GM12878 (cell line): ENCODE measurements at regions not wholly inside any gene's neighbourhood (a gene's known extent, or its start where the extent isn't known, plus 50 kb on each side); places are given as distances from the start of the nearest gene placed in this dataset.

Experiments used
- ATAC-seq: fragments of 200-7000 bp; cut with Tn5 transposase; 3 replicates; pipeline ENCODE4 v1.9.1; 2020; ENCODE audit warnings: mild to moderate bottlenecking, moderate library complexity
- BruUV-seq: library from RNA; stranded (reverse); fragments of 400-500 nt; replicated peaks from 2 replicates; lab custom pipeline; 2021; lab: Mats Ljungman, UMichigan
- CTCF ChIA-PET: fragments of 300-600 bp; sonication (Branson Sonifier 250); formaldehyde crosslinking; extraction: SDS; loops from one replicate; lab custom pipeline; 2021; ENCODE audit warnings: inconsistent platforms; lab: Yijun Ruan, JAX
- POLR2A ChIA-PET: fragments of 350-600 bp; formaldehyde crosslinking; extraction: SDS; loops from one replicate; lab custom pipeline; 2021; ENCODE audit warnings: inconsistent platforms; lab: Charles Lee
- RAD21 ChIA-PET: fragments of 300-600 bp; sonication (Branson Sonifier 250); formaldehyde crosslinking; loops from one replicate; lab custom pipeline; 2023; ENCODE audit warnings: antibody characterized with exemption; ENCODE audit not compliant: unreplicated experiment; lab: Charles Lee
- SMC1A ChIA-PET: fragments of 300-600 bp; sonication (Branson Sonifier 250); formaldehyde crosslinking; loops from one replicate; lab custom pipeline; 2023; ENCODE audit not compliant: unreplicated experiment, uncharacterized antibody; lab: Charles Lee
- DNase-seq: peaks from one replicate; pipeline ENCODE4 v3.0.0-alpha.2; 2011; ENCODE audit warnings: low read depth, low spot score
- FAIRE-seq: peaks from 3 replicates; lab custom pipeline; 2011; peaks lifted over from hg19 to GRCh38; lab: Jason Lieb, UNC
- H2AFZ ChIP-seq: 2 replicates; pipeline ENCODE4 v1.6.0; 2011; ENCODE audit warnings: low read depth, low read length, control low read depth; ENCODE audit not compliant: control insufficient read depth
- H3K27ac ChIP-seq: 2 replicates; pipeline ENCODE4 v1.5.1; 2011; ENCODE audit warnings: control low read depth; ENCODE audit not compliant: control insufficient read depth, insufficient read depth
- H3K27me3 ChIP-seq, 2 experiments: replicated peaks in 1 of 2; 2 replicates each; pipeline versions ENCODE4 v1.6.0 to v1.6.1; 2011; ENCODE audit warnings: low read length in 1 of 2; ENCODE audit not compliant: control insufficient read depth in 2 of 2, insufficient read depth in 2 of 2
- H3K36me3 ChIP-seq, 2 experiments: 2 replicates each; pipeline ENCODE4 v1.5.1; 2011; ENCODE audit warnings: low read length in 1 of 2; ENCODE audit not compliant: control insufficient read depth in 2 of 2, insufficient read depth in 2 of 2
- H3K4me1 ChIP-seq: 2 replicates; pipeline ENCODE4 v1.6.1; 2011; ENCODE audit warnings: mild to moderate bottlenecking, low read length, moderate library complexity, mixed read lengths; ENCODE audit not compliant: control insufficient read depth, insufficient read depth
- H3K4me2 ChIP-seq: 2 replicates; pipeline ENCODE4 v1.6.0; 2011; ENCODE audit warnings: control low read depth; ENCODE audit not compliant: control insufficient read depth, insufficient read depth
- H3K4me3 ChIP-seq: fragments of 200-600 bp; sonication (generic); 2 replicates; pipeline ENCODE4 v1.5.1; 2016
- H3K79me2 ChIP-seq: 2 replicates; pipeline ENCODE4 v1.6.0; 2011; ENCODE audit warnings: low read length; ENCODE audit not compliant: control insufficient read depth, insufficient read depth
- H3K9ac ChIP-seq: 2 replicates; pipeline ENCODE4 v1.8.0; 2011; ENCODE audit warnings: low read length, control low read depth, mixed read lengths; ENCODE audit not compliant: control insufficient read depth, insufficient read depth
- H3K9me3 ChIP-seq: replicated peaks from 3 replicates; pipeline ENCODE4 v1.5.1; 2011; ENCODE audit warnings: mild to moderate bottlenecking, low read length; ENCODE audit not compliant: control insufficient read depth, insufficient read depth
- H4K20me1 ChIP-seq: 2 replicates; pipeline ENCODE4 v1.6.0; 2011; ENCODE audit not compliant: control insufficient read depth, insufficient read depth
- FOS ChIP-seq: IDR thresholded peaks from 3 replicates; pipeline ENCODE4 v1.6.1; 2011; ENCODE audit warnings: borderline replicate concordance; ENCODE audit not compliant: insufficient read length; ENCODE audit errors: extremely low read depth
- POLR2A ChIP-seq: IDR thresholded peaks from 2 replicates; pipeline ENCODE4 v1.6.1; 2011; ENCODE audit warnings: low read depth, mild to moderate bottlenecking, low read length
- ZNF592 ChIP-seq: fragments of 450-650 bp; IDR thresholded peaks from 2 replicates; pipeline ENCODE4 v1.6.1; 2017; ENCODE audit warnings: mild to moderate bottlenecking, moderate library complexity
- WGBS: methylation state at CpG from one replicate; pipeline ENCODE4 v1.1.6; 2016; ENCODE audit warnings: low lambda C conversion rate; ENCODE audit not compliant: insufficient replicate concordance, insufficient coverage; ENCODE audit errors: missing lambda C conversion rate; 5-methylcytosine and 5-hydroxymethylcytosine counted together
- in situ Hi-C: fragments of 300-500 bp; cut with MboI; formaldehyde crosslinking; loops from 9 replicates; pipeline ENCODE4 v1.14.3; 2018; ENCODE audit warnings: mixed read lengths
- intact Hi-C: fragments of 100-400 bp; cut with micrococcal nuclease; formaldehyde crosslinking; loops from one replicate; pipeline ENCODE4 v1.14.2; 2022; ENCODE audit not compliant: unreplicated experiment
- TF ChIP-seq, protein P1 (sequence below): IDR thresholded peaks from 2 replicates; pipeline ENCODE4 v1.6.1; 2012; ENCODE audit warnings: mild to moderate bottlenecking, low read depth, low read length

- intact Hi-C loops (no loop called here), in situ Hi-C loops (no loop called here)
- ChIA-PET CTCF (no interaction called here), SMC1A (no interaction called here), POLR2A (no interaction called here), RAD21 (no interaction called here)
- H3K27me3 ChIP-seq: no peaks in the 10 kb centered on the region
- FAIRE-seq (no peak), DNase-seq (no peak), ATAC-seq (no peak)
- no peak for TF ChIP-seq FOS
- no peak for TF ChIP-seq POLR2A
- H3K36me3 ChIP-seq: no peaks in the 10 kb centered on the region
- no peak overlapping the region for H3K4me2 ChIP-seq
- no peaks in the 10 kb centered on the region for H4K20me1 ChIP-seq
- WGBS: 20% methylated on average over 4 of the region's 4 CpGs
- H3K4me1 ChIP-seq: no peaks in the 10 kb centered on the region
- H3K27ac ChIP-seq: no peak overlapping the region
- no peak overlapping the region for H3K9ac ChIP-seq
- no peaks in the 10 kb centered on the region for H3K9me3 ChIP-seq
- BruUV-seq: no TSS peak
- H3K4me3 ChIP-seq: no peak overlapping the region
- no peak overlapping the region for H2AFZ ChIP-seq
- H3K79me2 ChIP-seq: no peaks in the 10 kb centered on the region
These were observed 720.7 kb upstream of the CTNND2 start for GRCh38 chr5:12624776-12625560.

DNA sequence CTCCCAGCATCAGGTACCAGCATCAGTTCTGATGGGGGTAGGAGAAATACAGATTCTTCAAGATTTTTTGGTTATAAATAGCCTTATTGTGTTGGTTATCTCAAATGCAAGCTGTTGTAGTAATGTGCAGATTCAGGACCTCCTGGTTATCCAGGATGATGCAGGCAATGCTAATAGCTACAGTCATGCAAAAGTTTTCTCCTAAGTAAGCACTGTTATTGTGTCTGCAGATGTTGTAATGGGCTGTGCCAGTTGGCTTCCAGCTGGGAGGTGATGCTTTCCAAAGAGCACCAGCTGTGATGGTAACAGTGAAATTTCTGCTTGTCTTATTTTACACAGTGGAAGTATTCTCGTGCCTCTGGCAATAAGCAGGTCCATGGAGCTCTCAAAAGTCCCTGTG lies 719.2 kb upstream of the CTNND2 start:
- Histone ChIP-seq H3K4me1 (no peaks in the 10 kb centered on the region), H3K27ac (no peak overlapping the region), H4K20me1 (no peaks in the 10 kb centered on the region), H3K27me3 (no peaks in the 10 kb centered on the region), H3K9me3 (no peaks in the 10 kb centered on the region), H3K79me2 (no peaks in the 10 kb centered on the region), H2AFZ (no peak overlapping the region), H3K4me3 (no peak overlapping the region), H3K4me2 (no peak overlapping the region), H3K36me3 (no peaks in the 10 kb centered on the region), H3K9ac (no peak overlapping the region)
- TF ChIP-seq, protein P1, sequence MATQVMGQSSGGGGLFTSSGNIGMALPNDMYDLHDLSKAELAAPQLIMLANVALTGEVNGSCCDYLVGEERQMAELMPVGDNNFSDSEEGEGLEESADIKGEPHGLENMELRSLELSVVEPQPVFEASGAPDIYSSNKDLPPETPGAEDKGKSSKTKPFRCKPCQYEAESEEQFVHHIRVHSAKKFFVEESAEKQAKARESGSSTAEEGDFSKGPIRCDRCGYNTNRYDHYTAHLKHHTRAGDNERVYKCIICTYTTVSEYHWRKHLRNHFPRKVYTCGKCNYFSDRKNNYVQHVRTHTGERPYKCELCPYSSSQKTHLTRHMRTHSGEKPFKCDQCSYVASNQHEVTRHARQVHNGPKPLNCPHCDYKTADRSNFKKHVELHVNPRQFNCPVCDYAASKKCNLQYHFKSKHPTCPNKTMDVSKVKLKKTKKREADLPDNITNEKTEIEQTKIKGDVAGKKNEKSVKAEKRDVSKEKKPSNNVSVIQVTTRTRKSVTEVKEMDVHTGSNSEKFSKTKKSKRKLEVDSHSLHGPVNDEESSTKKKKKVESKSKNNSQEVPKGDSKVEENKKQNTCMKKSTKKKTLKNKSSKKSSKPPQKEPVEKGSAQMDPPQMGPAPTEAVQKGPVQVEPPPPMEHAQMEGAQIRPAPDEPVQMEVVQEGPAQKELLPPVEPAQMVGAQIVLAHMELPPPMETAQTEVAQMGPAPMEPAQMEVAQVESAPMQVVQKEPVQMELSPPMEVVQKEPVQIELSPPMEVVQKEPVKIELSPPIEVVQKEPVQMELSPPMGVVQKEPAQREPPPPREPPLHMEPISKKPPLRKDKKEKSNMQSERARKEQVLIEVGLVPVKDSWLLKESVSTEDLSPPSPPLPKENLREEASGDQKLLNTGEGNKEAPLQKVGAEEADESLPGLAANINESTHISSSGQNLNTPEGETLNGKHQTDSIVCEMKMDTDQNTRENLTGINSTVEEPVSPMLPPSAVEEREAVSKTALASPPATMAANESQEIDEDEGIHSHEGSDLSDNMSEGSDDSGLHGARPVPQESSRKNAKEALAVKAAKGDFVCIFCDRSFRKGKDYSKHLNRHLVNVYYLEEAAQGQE: no peak
- no peak for TF ChIP-seq ZNF592
- no TSS peak for BruUV-seq
- WGBS: 0% methylated on average over 1 of the region's 1 CpG
- POLR2A ChIA-PET: no interaction called here
- SMC1A ChIA-PET: no interaction called here
- DNase-seq: no peak
- FAIRE-seq: no peak
- no peak for ATAC-seq
- in situ Hi-C loops (no loop called here), intact Hi-C loops (no loop called here)
- RAD21 ChIA-PET: no interaction called here
- CTCF ChIA-PET: no interaction called here
